ENCODE measurements at regions not wholly inside any gene's neighbourhood (a gene's known extent, or its start where the extent isn't known, plus 50 kb on each side); places are given as distances from the start of the nearest gene placed in this dataset.
A peak's percentile ranks its signal among the peaks of the same experiment; 100 is the strongest.

GRCh38 chr10:20685462-20685861 is 211.6 kb downstream of the NEBL start:
- no peak overlapping the region for H3K4me3 ChIP-seq
- DNase-seq (ENCODE audit: low read depth in 1 of 2, low spot score in 1 of 2) (no peak), FAIRE-seq (no peak), ATAC-seq (no peak)
- POLR2A ChIA-PET, result no interaction called here
- CTCF ChIA-PET, result no interaction called here
- H3K4me1 ChIP-seq, result no peaks in the 10 kb centered on the region
- H3K4me2 ChIP-seq, result no peak overlapping the region
- TF ChIP-seq USF2 (IDR thresholded peaks at IDR 0.05) (no peak), SMC3 (IDR thresholded peaks at IDR 0.05) (no peak), MAZ (IDR thresholded peaks at IDR 0.05; ENCODE audit: borderline replicate concordance, low read depth, low read length) (no peak), KDM1A (IDR thresholded peaks at IDR 0.05; ENCODE audit: low read depth) (no peak), EP300 (IDR thresholded peaks at IDR 0.05) (no peak), MYC (IDR thresholded peaks at IDR 0.05; ENCODE audit: borderline replicate concordance, low read length) (no peak), HES2 (IDR thresholded peaks at IDR 0.05) (no peak), NFE2L2 (conservative IDR thresholded peaks at IDR 0.05; ENCODE audit: low read length) (no peak)
- H3K27ac ChIP-seq, result no peak overlapping the region
- 44% methylated on average over 8 of the region's 8 CpGs for WGBS (ENCODE audit: missing lambda C conversion rate)
- H3K9me3 ChIP-seq, result no peaks in the 10 kb centered on the region

GRCh38 chr10:20683345-20683744 is 213.8 kb downstream of the NEBL start:
- Histone ChIP-seq H3K4me2 (no peak overlapping the region), H3K9me3 (no peaks in the 10 kb centered on the region), H3K27ac (no peak overlapping the region), H3K4me1 (no peaks in the 10 kb centered on the region), H3K4me3 (no peak overlapping the region)
- ChIA-PET CTCF (no interaction called here), POLR2A (no interaction called here)
- no peak for FAIRE-seq
- ATAC-seq, result no peak
- DNase-seq (ENCODE audit: low read depth in 1 of 2, low spot score in 1 of 2), result no peak
- TF ChIP-seq CEBPB (IDR thresholded peaks at IDR 0.05), result no peak
- no peak for TF ChIP-seq CBX2 (IDR thresholded peaks at IDR 0.05; ENCODE audit: borderline replicate concordance, low read depth)
- TF ChIP-seq RAD21 (conservative IDR thresholded peaks at IDR 0.05 in 1 of 2, IDR thresholded peaks at IDR 0.05 in 1 of 2), result no peak
- TF ChIP-seq CHD4 (IDR thresholded peaks at IDR 0.05; ENCODE audit: borderline replicate concordance), result no peak
- TF ChIP-seq MYC (IDR thresholded peaks at IDR 0.05; ENCODE audit: borderline replicate concordance, low read length), result no peak
- no peak for TF ChIP-seq NPAS2 (CRISPR knock-in tag; IDR thresholded peaks at IDR 0.05; ENCODE audit: borderline replicate concordance)
- no peak for TF ChIP-seq BCL3 (IDR thresholded peaks at IDR 0.05)
- TF ChIP-seq BHLHE40 (IDR thresholded peaks at IDR 0.05; ENCODE audit: low read depth, low read length), result no peak
- TF ChIP-seq GATA3 (IDR thresholded peaks at IDR 0.05; ENCODE audit: borderline replicate concordance), result no peak
- no peak for TF ChIP-seq FOSL2 (IDR thresholded peaks at IDR 0.05)
- TF ChIP-seq FOSL2 (CRISPR knock-in tag; IDR thresholded peaks at IDR 0.05), result no peak
- no peak for TF ChIP-seq EP300 (IDR thresholded peaks at IDR 0.05)
- TF ChIP-seq HOXB5 (CRISPR knock-in tag; IDR thresholded peaks at IDR 0.05), result no peak
- no peak for TF ChIP-seq SMC3 (IDR thresholded peaks at IDR 0.05)
- no peak for TF ChIP-seq USF2 (IDR thresholded peaks at IDR 0.05)
- no peak for TF ChIP-seq ZSCAN20 (CRISPR knock-in tag; IDR thresholded peaks at IDR 0.05)
- no peak for TF ChIP-seq E2F6 (IDR thresholded peaks at IDR 0.05; ENCODE audit: borderline replicate concordance, low read depth)

- 40% methylated on average over 3 of the region's 3 CpGs for WGBS (ENCODE audit: missing lambda C conversion rate)
- POLR2A ChIA-PET, result interaction anchor here (0.6 kb wide), 1 partner anchor 10 kb away, joined by 3 read pairs; no protein-coding TSS in a partner anchor
- ATAC-seq (no peak), DNase-seq (ENCODE audit: low read depth in 1 of 2, low spot score in 1 of 2) (no peak), FAIRE-seq (no peak)
- Histone ChIP-seq H3K4me3 (no peak overlapping the region), H3K4me1 (no peaks in the 10 kb centered on the region), H3K27ac (no peak overlapping the region), H3K4me2 (no peak overlapping the region), H3K9me3 (no peaks in the 10 kb centered on the region)
- CTCF ChIA-PET, result no interaction called here
- TF ChIP-seq MAFK (IDR thresholded peaks at IDR 0.05; ENCODE audit: partially characterized antibody) (peak; percentile 6), JUNB (IDR thresholded peaks at IDR 0.05) (no peak)
These were observed 214.3 kb downstream of the NEBL start for GRCh38 chr10:20682782-20683181.

All from A549 (cell line).